ENCODE measurements at regions not wholly inside any gene's neighbourhood (a gene's known extent, or its start where the extent isn't known, plus 50 kb on each side); places are given as distances from the start of the nearest gene placed in this dataset.

- H3K27me3 ChIP-seq = no peaks in the 10 kb centered on the region
- no peaks in the 10 kb centered on the region for H3K9me3 ChIP-seq
- DNase-seq (ENCODE audit: low spot score in 2 of 2) = no peak
- peaks cover 0 to 4% of the 10 kb centered on the region in 2 donors for H3K4me1 ChIP-seq
- intact Hi-C loops (cut with DNase I) = no loop called here
- H3K4me3 ChIP-seq = no peak overlapping the region
- TF ChIP-seq CTCF (IDR thresholded peaks at IDR 0.05) = no peak
- H3K27ac ChIP-seq = no peak overlapping the region
- H3K36me3 ChIP-seq = no peaks in the 10 kb centered on the region
Observed at GRCh38 chr13:50518781-50519201, 324.7 kb downstream of the DLEU7 start.

- intact Hi-C loops (cut with DNase I) = no loop called here
- Histone ChIP-seq H3K9me3 (no peaks in the 10 kb centered on the region), H3K36me3 (no peaks in the 10 kb centered on the region), H3K27ac (no peak overlapping the region), H3K4me1 (peaks cover 0 to 4% of the 10 kb centered on the region in 2 donors), H3K4me3 (no peak overlapping the region), H3K27me3 (no peaks in the 10 kb centered on the region)
- DNase-seq (ENCODE audit: low spot score in 2 of 2) = no peak
- no peak for TF ChIP-seq CTCF (IDR thresholded peaks at IDR 0.05)
Observed at GRCh38 chr13:50519866-50520265, 323.6 kb downstream of the DLEU7 start.

GRCh38 chr13:50521006-50521830, 322.3 kb downstream of the DLEU7 start:
- no peaks in the 10 kb centered on the region for H3K9me3 ChIP-seq
- intact Hi-C loops (cut with DNase I) = no loop called here
- H3K27me3 ChIP-seq = no peaks in the 10 kb centered on the region
- no peak overlapping the region for H3K4me3 ChIP-seq
- H3K27ac ChIP-seq = peak overlapping the region in 1 of 2 donors; percentile 52
- no peaks in the 10 kb centered on the region for H3K36me3 ChIP-seq
- no peak for TF ChIP-seq CTCF (IDR thresholded peaks at IDR 0.05)
- no peak for DNase-seq (ENCODE audit: low spot score in 2 of 2)
- peaks cover 0 to 4% of the 10 kb centered on the region in 2 donors for H3K4me1 ChIP-seq

- DNase-seq (ENCODE audit: low spot score in 2 of 2) = no peak
- H3K27me3 ChIP-seq = no peaks in the 10 kb centered on the region
- H3K9me3 ChIP-seq = no peaks in the 10 kb centered on the region
- intact Hi-C loops (cut with DNase I) = no loop called here
- no peak overlapping the region for H3K4me3 ChIP-seq
- no peaks in the 10 kb centered on the region for H3K36me3 ChIP-seq
- H3K27ac ChIP-seq = peak overlapping the region in 1 of 2 donors; percentile 52
- no peak for TF ChIP-seq CTCF (IDR thresholded peaks at IDR 0.05)
- peaks cover under 1 to 6% of the 10 kb centered on the region in 2 donors for H3K4me1 ChIP-seq
Observed at GRCh38 chr13:50521831-50522149, 321.7 kb downstream of the DLEU7 start.

GRCh38 chr13:50522506-50522905, 321.0 kb downstream of the DLEU7 start:
- no peak overlapping the region for H3K4me3 ChIP-seq
- TF ChIP-seq CTCF (IDR thresholded peaks at IDR 0.05) = no peak
- no peak overlapping the region for H3K27ac ChIP-seq
- no peak for DNase-seq (ENCODE audit: low spot score in 2 of 2)
- H3K27me3 ChIP-seq = no peaks in the 10 kb centered on the region
- H3K4me1 ChIP-seq = peaks cover 5 to 14% of the 10 kb centered on the region in 2 donors
- intact Hi-C loops (cut with DNase I) = no loop called here
- H3K9me3 ChIP-seq = no peaks in the 10 kb centered on the region
- H3K36me3 ChIP-seq = no peaks in the 10 kb centered on the region
